CD4-positive, CD25-positive, alpha-beta regulatory T cell (primary cell): ENCODE measurements at regions not wholly inside any gene's neighbourhood (a gene's known extent, or its start where the extent isn't known, plus 50 kb on each side); places are given as distances from the start of the nearest gene placed in this dataset.
A peak's percentile ranks its signal among the peaks of the same experiment; 100 is the strongest.

Experiments used
- ATAC-seq, 2 donors: fragments of 150-1000 bp; cut with Tn5 transposase; one replicate each; pipeline ENCODE4 v1.10.0; 2021; ENCODE audit warnings: low read depth in 2 of 2, moderate number of reproducible peaks in 2 of 2, moderate library complexity in 1 of 2
- DNase-seq, 3 donors: peaks; one replicate each; pipeline versions ENCODE4 v3.0.0 to v3.0.0-alpha.2; 2012 to 2022; ENCODE audit warnings: mixed read lengths in 1 of 3
- H3K27ac ChIP-seq: one replicate; pipeline ENCODE4 v1.7.0; 2013; ENCODE audit warnings: mild to moderate bottlenecking, low read length; ENCODE audit not compliant: insufficient read depth, poor library complexity, severe bottlenecking
- H3K27me3 ChIP-seq: one replicate; pipeline ENCODE4 v1.7.0; 2013; ENCODE audit warnings: low read length; ENCODE audit not compliant: control insufficient read depth, insufficient read depth
- H3K36me3 ChIP-seq: one replicate; pipeline ENCODE4 v1.7.0; 2013; ENCODE audit warnings: mild to moderate bottlenecking, low read length, moderate library complexity; ENCODE audit not compliant: control insufficient read depth, insufficient read depth
- H3K4me1 ChIP-seq: 2 replicates; pipeline ENCODE4 v1.7.0; 2013; ENCODE audit warnings: mild to moderate bottlenecking, low read length; ENCODE audit not compliant: insufficient read depth, control insufficient read depth, poor library complexity, severe bottlenecking
- H3K4me3 ChIP-seq: one replicate; pipeline ENCODE4 v1.7.0; 2013; ENCODE audit warnings: low read depth, mild to moderate bottlenecking, low read length, moderate library complexity
- H3K9me3 ChIP-seq, 2 experiments: 1 replicate in 1 of 2; 2 replicates in 1 of 2; pipeline ENCODE4 v1.7.0; 2013; ENCODE audit warnings: low read length in 2 of 2, mild to moderate bottlenecking in 1 of 2, moderate library complexity in 1 of 2; ENCODE audit not compliant: control insufficient read depth in 2 of 2
- H3K27ac Mint-ChIP-seq, 3 donors: one replicate each; pipeline ENCODE4 v1.8.0; 2020 to 2022; ENCODE audit warnings: mild to moderate bottlenecking in 3 of 3, mixed read lengths in 3 of 3, moderate library complexity in 2 of 3
- H3K27me3 Mint-ChIP-seq: one replicate; pipeline ENCODE4 v1.8.0; 2022; ENCODE audit warnings: mild to moderate bottlenecking, mixed read lengths
- H3K36me3 Mint-ChIP-seq: one replicate; pipeline ENCODE4 v1.8.0; 2020; ENCODE audit warnings: mixed read lengths
- H3K4me1 Mint-ChIP-seq, 4 donors: one replicate each; pipeline ENCODE4 v1.8.0; 2020 to 2022; ENCODE audit warnings: mixed read lengths in 4 of 4, mild to moderate bottlenecking in 1 of 4
- H3K4me3 Mint-ChIP-seq, 4 donors: one replicate each; pipeline ENCODE4 v1.8.0; 2020 to 2022; ENCODE audit warnings: mild to moderate bottlenecking in 4 of 4, mixed read lengths in 4 of 4, moderate library complexity in 3 of 4
- H3K9me3 Mint-ChIP-seq, 7 donors: one replicate each; pipeline ENCODE4 v1.8.0; 2020 to 2022; ENCODE audit warnings: mixed read lengths in 7 of 7, mild to moderate bottlenecking in 3 of 7, moderate library complexity in 2 of 7

GRCh38 chr15:95131131-95131556 is 899.8 kb downstream of the MCTP2 start:
- Histone ChIP-seq H3K27me3 (no peaks in the 10 kb centered on the region), H3K36me3 (no peaks in the 10 kb centered on the region), H3K27ac (no peak overlapping the region), H3K4me1 (no peaks in the 10 kb centered on the region), H3K9me3 (no peaks in the 10 kb centered on the region), H3K4me3 (no peak overlapping the region)
- DNase-seq, result no peak
- no peaks in the 10 kb centered on the region for H3K4me1 Mint-ChIP-seq
- no peak for ATAC-seq
- H3K27ac Mint-ChIP-seq, result peak overlapping the region in 1 of 3 donors; percentile 27
- H3K9me3 Mint-ChIP-seq, result peaks cover 1 to 5% (median 3%) of the 10 kb centered on the region in 7 donors
- no peaks in the 10 kb centered on the region for H3K36me3 Mint-ChIP-seq
- no peak overlapping the region for H3K4me3 Mint-ChIP-seq
- no peaks in the 10 kb centered on the region for H3K27me3 Mint-ChIP-seq

GRCh38 chr15:95132774-95133173 is 901.4 kb downstream of the MCTP2 start:
- no peak for ATAC-seq
- Mint-ChIP-seq H3K27me3 (no peaks in the 10 kb centered on the region), H3K36me3 (no peaks in the 10 kb centered on the region), H3K4me1 (peaks cover 0 to 4% (median 0%) of the 10 kb centered on the region in 4 donors), H3K27ac (no peak overlapping the region), H3K4me3 (no peak overlapping the region), H3K9me3 (peaks cover 3 to 11% (median 5%) of the 10 kb centered on the region in 7 donors)
- H3K27ac ChIP-seq, result no peak overlapping the region
- H3K4me3 ChIP-seq, result no peak overlapping the region
- H3K27me3 ChIP-seq, result no peaks in the 10 kb centered on the region
- no peak for DNase-seq
- no peaks in the 10 kb centered on the region for H3K4me1 ChIP-seq
- H3K9me3 ChIP-seq, result no peaks in the 10 kb centered on the region
- no peaks in the 10 kb centered on the region for H3K36me3 ChIP-seq

- Histone ChIP-seq H3K4me3 (no peak overlapping the region), H3K27ac (no peak overlapping the region), H3K9me3 (no peaks in the 10 kb centered on the region), H3K27me3 (no peaks in the 10 kb centered on the region), H3K36me3 (no peaks in the 10 kb centered on the region), H3K4me1 (no peaks in the 10 kb centered on the region)
- Mint-ChIP-seq H3K4me3 (no peak overlapping the region), H3K4me1 (peaks cover 0 to 4% (median 0%) of the 10 kb centered on the region in 4 donors), H3K27me3 (no peaks in the 10 kb centered on the region), H3K36me3 (no peaks in the 10 kb centered on the region), H3K27ac (no peak overlapping the region), H3K9me3 (peaks cover 3 to 11% (median 5%) of the 10 kb centered on the region in 7 donors)
- no peak for DNase-seq
- ATAC-seq, result no peak
Measured at GRCh38 chr15:95134431-95135110, 903.2 kb downstream of the MCTP2 start.

GRCh38 chr15:95138604-95139270 is 907.4 kb downstream of the MCTP2 start:
- no peaks in the 10 kb centered on the region for H3K36me3 ChIP-seq
- no peaks in the 10 kb centered on the region for H3K27me3 Mint-ChIP-seq

GRCh38 chr15:95141486-95141885 is 910.1 kb downstream of the MCTP2 start:
- H3K36me3 ChIP-seq, result no peaks in the 10 kb centered on the region
- Mint-ChIP-seq H3K27ac (no peak overlapping the region), H3K9me3 (peaks cover 3 to 10% (median 7%) of the 10 kb centered on the region in 7 donors), H3K4me3 (no peak overlapping the region), H3K27me3 (no peaks in the 10 kb centered on the region), H3K36me3 (no peaks in the 10 kb centered on the region), H3K4me1 (peaks cover 0 to under 1% (median 0%) of the 10 kb centered on the region in 4 donors)
- DNase-seq, result no peak
- H3K4me1 ChIP-seq, result no peaks in the 10 kb centered on the region
- no peak overlapping the region for H3K27ac ChIP-seq
- H3K9me3 ChIP-seq, result no peaks in the 10 kb centered on the region
- H3K27me3 ChIP-seq, result no peaks in the 10 kb centered on the region
- H3K4me3 ChIP-seq, result no peak overlapping the region
- ATAC-seq, result no peak

More at GRCh38 chr15:95138604-95139270, 907.4 kb downstream of the MCTP2 start:
- no peak for DNase-seq
- no peak for ATAC-seq
- peaks cover 3 to 14% (median 8%) of the 10 kb centered on the region in 7 donors for H3K9me3 Mint-ChIP-seq
- H3K27ac Mint-ChIP-seq, result no peak overlapping the region
- H3K4me3 Mint-ChIP-seq, result no peak overlapping the region
- H3K4me3 ChIP-seq, result no peak overlapping the region
- H3K27me3 ChIP-seq, result no peaks in the 10 kb centered on the region
- H3K4me1 Mint-ChIP-seq, result peaks cover 0 to 4% (median 0%) of the 10 kb centered on the region in 4 donors
- no peaks in the 10 kb centered on the region for H3K36me3 Mint-ChIP-seq
- no peaks in the 10 kb centered on the region for H3K4me1 ChIP-seq
- no peaks in the 10 kb centered on the region for H3K9me3 ChIP-seq
- no peak overlapping the region for H3K27ac ChIP-seq

GRCh38 chr15:95142531-95142930 is 911.2 kb downstream of the MCTP2 start:
- Mint-ChIP-seq H3K4me1 (no peaks in the 10 kb centered on the region), H3K27ac (no peak overlapping the region), H3K36me3 (no peaks in the 10 kb centered on the region), H3K9me3 (peaks cover 0 to 10% (median 5%) of the 10 kb centered on the region in 7 donors), H3K27me3 (no peaks in the 10 kb centered on the region), H3K4me3 (no peak overlapping the region)
- no peak for ATAC-seq
- no peaks in the 10 kb centered on the region for H3K4me1 ChIP-seq
- DNase-seq, result no peak
- no peaks in the 10 kb centered on the region for H3K36me3 ChIP-seq
- no peak overlapping the region for H3K27ac ChIP-seq
- no peaks in the 10 kb centered on the region for H3K9me3 ChIP-seq
- H3K4me3 ChIP-seq, result no peak overlapping the region
- no peaks in the 10 kb centered on the region for H3K27me3 ChIP-seq

GRCh38 chr15:95146481-95146880 is 915.1 kb downstream of the MCTP2 start:
- DNase-seq, result no peak
- H3K27me3 Mint-ChIP-seq, result no peaks in the 10 kb centered on the region
- no peaks in the 10 kb centered on the region for H3K36me3 Mint-ChIP-seq
- Histone ChIP-seq H3K36me3 (no peaks in the 10 kb centered on the region), H3K9me3 (no peaks in the 10 kb centered on the region), H3K4me1 (no peaks in the 10 kb centered on the region), H3K4me3 (no peak overlapping the region), H3K27me3 (no peaks in the 10 kb centered on the region), H3K27ac (no peak overlapping the region)
- H3K27ac Mint-ChIP-seq, result no peak overlapping the region
- H3K9me3 Mint-ChIP-seq, result peaks cover 4 to 12% (median 7%) of the 10 kb centered on the region in 7 donors
- ATAC-seq, result no peak
- no peak overlapping the region for H3K4me3 Mint-ChIP-seq
- H3K4me1 Mint-ChIP-seq, result no peaks in the 10 kb centered on the region

- H3K27me3 Mint-ChIP-seq, result no peaks in the 10 kb centered on the region
- H3K27ac ChIP-seq, result no peak overlapping the region
- no peaks in the 10 kb centered on the region for H3K4me1 ChIP-seq
- H3K36me3 ChIP-seq, result no peaks in the 10 kb centered on the region
- H3K4me1 Mint-ChIP-seq, result no peaks in the 10 kb centered on the region
- H3K36me3 Mint-ChIP-seq, result no peaks in the 10 kb centered on the region
- no peaks in the 10 kb centered on the region for H3K27me3 ChIP-seq
- H3K9me3 Mint-ChIP-seq, result peaks cover under 1 to 19% (median 7%) of the 10 kb centered on the region in 7 donors
- H3K27ac Mint-ChIP-seq, result no peak overlapping the region
- no peak overlapping the region for H3K4me3 Mint-ChIP-seq
- ATAC-seq (no peak), DNase-seq (no peak)
- no peak overlapping the region for H3K4me3 ChIP-seq
- H3K9me3 ChIP-seq, result no peaks in the 10 kb centered on the region
Measured at GRCh38 chr15:95148183-95148582, 916.8 kb downstream of the MCTP2 start.
